Keratinocyte (primary cell): ENCODE measurements at regions not wholly inside any gene's neighbourhood (a gene's known extent, or its start where the extent isn't known, plus 50 kb on each side); places are given as distances from the start of the nearest gene placed in this dataset.

Experiments
- DNase-seq: peaks from one replicate; pipeline ENCODE4 v3.0.0-alpha.2; 2011; ENCODE audit warnings: low read depth, missing footprints, low spot score
- FAIRE-seq: peaks from 2 replicates; lab custom pipeline; 2011; peaks lifted over from hg19 to GRCh38; lab: Jason Lieb, UNC
- H2AFZ ChIP-seq: 2 replicates; pipeline ENCODE4 v1.6.0; 2012; ENCODE audit warnings: low read length, control low read depth, inconsistent platforms; ENCODE audit not compliant: control insufficient read depth
- H3K27ac ChIP-seq: 2 replicates; pipeline ENCODE4 v1.5.1; 2011; ENCODE audit warnings: low read length; ENCODE audit not compliant: control insufficient read depth, insufficient read depth
- H3K27me3 ChIP-seq: 3 replicates; pipeline ENCODE4 v1.6.0; 2011; ENCODE audit warnings: low read length; ENCODE audit not compliant: control insufficient read depth, insufficient read depth; ENCODE audit errors: extremely low read depth
- H3K36me3 ChIP-seq, 2 experiments: 2 replicates in 1 of 2; 3 replicates in 1 of 2; pipeline ENCODE4 v1.5.1; 2011; ENCODE audit warnings: low read length in 2 of 2, mild to moderate bottlenecking in 1 of 2; ENCODE audit not compliant: control insufficient read depth in 2 of 2, insufficient read depth in 2 of 2; ENCODE audit errors: extremely low read depth in 1 of 2
- H3K4me1 ChIP-seq: 3 replicates; pipeline ENCODE4 v1.5.1; 2011; ENCODE audit warnings: low read length; ENCODE audit not compliant: control insufficient read depth, insufficient read depth; ENCODE audit errors: extremely low read depth
- H3K4me2 ChIP-seq: 3 replicates; pipeline ENCODE4 v1.6.0; 2011; ENCODE audit warnings: low read depth, low read length; ENCODE audit not compliant: control insufficient read depth, insufficient read depth; ENCODE audit errors: extremely low read depth
- H3K4me3 ChIP-seq, 3 experiments: fragments of 200-600 bp in 1 of 3; sonication (generic) in 1 of 3; 2 replicates in 2 of 3; 3 replicates in 1 of 3; pipeline ENCODE4 v1.5.1; 2011 to 2016; ENCODE audit warnings: low read length in 3 of 3, mild to moderate bottlenecking in 3 of 3, control low read depth in 2 of 3, inconsistent platforms in 1 of 3, low read depth in 1 of 3, mixed read lengths in 1 of 3, mixed run types in 1 of 3, moderate library complexity in 1 of 3; ENCODE audit not compliant: control insufficient read depth in 2 of 3, insufficient read depth in 2 of 3; ENCODE audit errors: extremely low read depth in 1 of 3
- H3K79me2 ChIP-seq: 2 replicates; pipeline ENCODE4 v1.6.0; 2012; ENCODE audit warnings: low read length; ENCODE audit not compliant: control insufficient read depth, insufficient read depth
- H3K9ac ChIP-seq: 3 replicates; pipeline ENCODE4 v1.6.0; 2011; ENCODE audit warnings: low read length; ENCODE audit not compliant: control insufficient read depth, insufficient read depth; ENCODE audit errors: extremely low read depth
- H3K9me1 ChIP-seq: 3 replicates; pipeline ENCODE4 v1.6.0; 2011; ENCODE audit warnings: low read length; ENCODE audit not compliant: control insufficient read depth, insufficient read depth; ENCODE audit errors: extremely low read depth
- H3K9me3 ChIP-seq: 2 replicates; pipeline ENCODE4 v1.5.1; 2012; ENCODE audit warnings: low read depth, low read length; ENCODE audit not compliant: control insufficient read depth
- H4K20me1 ChIP-seq: 3 replicates; pipeline ENCODE4 v1.6.0; 2011; ENCODE audit warnings: low read length; ENCODE audit not compliant: control insufficient read depth, insufficient read depth; ENCODE audit errors: extremely low read depth
- EZH2 ChIP-seq: IDR thresholded peaks from one replicate; pipeline ENCODE4 v1.6.1; 2012; ENCODE audit warnings: inconsistent platforms, mild to moderate bottlenecking, low read length, moderate library complexity
- dilution Hi-C: fragments of 300-500 bp; cut with MboI; formaldehyde crosslinking; loops from one replicate; pipeline ENCODE4 v1.7.0; 2020; ENCODE audit warnings: low sequenced_read_pairs; ENCODE audit not compliant: extremely low pct_ligation_motif_present
- TF ChIP-seq, protein P1 (sequence below), 3 experiments: IDR thresholded peaks in 1 of 3; conservative IDR thresholded peaks in 1 of 3; optimal IDR thresholded peaks in 1 of 3; 2 replicates in 2 of 3; 3 replicates in 1 of 3; pipeline versions ENCODE3 to v1.5.1; 2011; ENCODE audit warnings: low read length in 3 of 3, mild to moderate bottlenecking in 3 of 3, moderate library complexity in 2 of 3, control low read depth in 1 of 3, inconsistent platforms in 1 of 3; ENCODE audit not compliant: insufficient read depth in 2 of 3; ENCODE audit errors: extremely low read depth in 1 of 3

DNA sequence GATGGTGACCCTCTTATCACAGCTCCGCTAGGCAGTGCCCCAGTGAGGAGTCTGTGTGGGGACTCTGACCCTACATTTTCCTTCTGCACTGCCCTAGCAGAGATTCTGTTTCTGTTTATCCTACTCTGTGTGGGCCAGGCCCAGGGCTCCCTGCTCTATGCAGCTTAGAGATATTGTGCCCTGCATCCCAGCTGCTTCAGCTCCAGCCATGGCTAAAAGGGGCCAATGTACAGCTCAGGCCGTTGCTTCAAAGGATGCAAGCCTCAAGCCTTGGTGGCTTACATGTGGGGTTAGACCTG is 2030.7 kb upstream of the CDH9 start:
- no peaks in the 10 kb centered on the region for H3K4me1 ChIP-seq
- no peak overlapping the region for H3K4me2 ChIP-seq
- H3K9me1 ChIP-seq = no peaks in the 10 kb centered on the region
- dilution Hi-C loops = no loop called here
- no peaks in the 10 kb centered on the region for H3K9me3 ChIP-seq
- TF ChIP-seq, protein P1, sequence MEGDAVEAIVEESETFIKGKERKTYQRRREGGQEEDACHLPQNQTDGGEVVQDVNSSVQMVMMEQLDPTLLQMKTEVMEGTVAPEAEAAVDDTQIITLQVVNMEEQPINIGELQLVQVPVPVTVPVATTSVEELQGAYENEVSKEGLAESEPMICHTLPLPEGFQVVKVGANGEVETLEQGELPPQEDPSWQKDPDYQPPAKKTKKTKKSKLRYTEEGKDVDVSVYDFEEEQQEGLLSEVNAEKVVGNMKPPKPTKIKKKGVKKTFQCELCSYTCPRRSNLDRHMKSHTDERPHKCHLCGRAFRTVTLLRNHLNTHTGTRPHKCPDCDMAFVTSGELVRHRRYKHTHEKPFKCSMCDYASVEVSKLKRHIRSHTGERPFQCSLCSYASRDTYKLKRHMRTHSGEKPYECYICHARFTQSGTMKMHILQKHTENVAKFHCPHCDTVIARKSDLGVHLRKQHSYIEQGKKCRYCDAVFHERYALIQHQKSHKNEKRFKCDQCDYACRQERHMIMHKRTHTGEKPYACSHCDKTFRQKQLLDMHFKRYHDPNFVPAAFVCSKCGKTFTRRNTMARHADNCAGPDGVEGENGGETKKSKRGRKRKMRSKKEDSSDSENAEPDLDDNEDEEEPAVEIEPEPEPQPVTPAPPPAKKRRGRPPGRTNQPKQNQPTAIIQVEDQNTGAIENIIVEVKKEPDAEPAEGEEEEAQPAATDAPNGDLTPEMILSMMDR (optimal IDR thresholded peaks at IDR 0.05 in 1 of 3, IDR thresholded peaks at IDR 0.05 in 1 of 3, conservative IDR thresholded peaks at IDR 0.05 in 1 of 3; ENCODE audit: extremely low read depth in 1 of 3, insufficient read depth in 2 of 3, low read length in 3 of 3) = no peak
- no peak for TF ChIP-seq EZH2
- H3K36me3 ChIP-seq = no peaks in the 10 kb centered on the region
- H3K27me3 ChIP-seq = no peaks in the 10 kb centered on the region
- no peaks in the 10 kb centered on the region for H3K79me2 ChIP-seq
- DNase-seq = no peak
- no peak for FAIRE-seq
- H3K27ac ChIP-seq = no peak overlapping the region
- H4K20me1 ChIP-seq = no peaks in the 10 kb centered on the region
- H3K9ac ChIP-seq = no peak overlapping the region
- H2AFZ ChIP-seq = no peak overlapping the region
- H3K4me3 ChIP-seq = no peak overlapping the region

DNA sequence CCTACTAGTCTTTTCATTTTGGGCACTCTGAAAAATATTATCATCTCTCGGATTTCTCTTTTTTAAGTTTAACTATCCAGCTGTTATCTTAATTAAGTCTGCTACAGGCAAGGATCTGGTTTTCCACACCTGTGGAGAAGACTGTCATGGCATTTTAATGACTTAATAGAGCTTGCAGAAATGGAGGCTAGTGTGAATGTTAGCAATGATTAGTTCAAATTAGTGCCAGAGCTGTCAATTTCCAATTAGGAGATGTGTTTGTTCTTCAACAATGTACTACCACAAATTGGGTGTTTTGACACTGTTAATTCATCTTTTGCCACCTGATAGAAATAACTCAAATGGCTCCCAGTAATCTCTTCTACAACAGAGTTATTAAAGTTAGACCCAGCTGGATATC is 2023.0 kb upstream of the CDH9 start:
- no peaks in the 10 kb centered on the region for H3K9me3 ChIP-seq
- no peaks in the 10 kb centered on the region for H4K20me1 ChIP-seq
- no peak overlapping the region for H2AFZ ChIP-seq
- no peaks in the 10 kb centered on the region for H3K36me3 ChIP-seq
- DNase-seq (no peak), FAIRE-seq (no peak)
- dilution Hi-C loops = no loop called here
- no peaks in the 10 kb centered on the region for H3K4me1 ChIP-seq
- H3K27me3 ChIP-seq = no peaks in the 10 kb centered on the region
- no peak overlapping the region for H3K4me3 ChIP-seq
- H3K79me2 ChIP-seq = no peaks in the 10 kb centered on the region
- H3K4me2 ChIP-seq = no peak overlapping the region
- no peak for TF ChIP-seq EZH2
- TF ChIP-seq, protein P1 (optimal IDR thresholded peaks at IDR 0.05 in 1 of 3, IDR thresholded peaks at IDR 0.05 in 1 of 3, conservative IDR thresholded peaks at IDR 0.05 in 1 of 3; ENCODE audit: extremely low read depth in 1 of 3, insufficient read depth in 2 of 3, low read length in 3 of 3) = no peak
- H3K9me1 ChIP-seq = no peaks in the 10 kb centered on the region
- no peak overlapping the region for H3K27ac ChIP-seq
- no peak overlapping the region for H3K9ac ChIP-seq
